ENCODE measurements at regions not wholly inside any gene's neighbourhood (a gene's known extent, or its start where the extent isn't known, plus 50 kb on each side); places are given as distances from the start of the nearest gene placed in this dataset.
A peak's percentile ranks its signal among the peaks of the same experiment; 100 is the strongest.
"Not testable (repeated sequence)": the region's sequence is repeated elsewhere in the genome, so short reads cannot be mapped to it uniquely, and the experiment has no call there.

GRCh38 chr22:15637471-15637870 is 52.4 kb upstream of the POTEH start:
- H3K9ac ChIP-seq (ENCODE audit: low read length in 3 of 3); intact Hi-C loops (cut with DNase I); H3K4me3 ChIP-seq (ENCODE audit: low read length in 3 of 3); FAIRE-seq; H3K27ac ChIP-seq (ENCODE audit: low read depth in 2 of 2, low read length in 2 of 2); H3K36me3 ChIP-seq (ENCODE audit: control insufficient read depth in 2 of 3, insufficient read depth in 3 of 3, low read length in 3 of 3); DNase-seq; H3K9me3 ChIP-seq (ENCODE audit: control insufficient read depth in 2 of 3, insufficient read depth in 1 of 3, low read length in 3 of 3); H3K4me1 ChIP-seq (ENCODE audit: control insufficient read depth in 2 of 3, insufficient read depth in 2 of 3, low read depth in 1 of 3, low read length in 3 of 3); H3K27me3 ChIP-seq (ENCODE audit: control insufficient read depth, insufficient read depth, low read length): not testable (repeated sequence)

DNA sequence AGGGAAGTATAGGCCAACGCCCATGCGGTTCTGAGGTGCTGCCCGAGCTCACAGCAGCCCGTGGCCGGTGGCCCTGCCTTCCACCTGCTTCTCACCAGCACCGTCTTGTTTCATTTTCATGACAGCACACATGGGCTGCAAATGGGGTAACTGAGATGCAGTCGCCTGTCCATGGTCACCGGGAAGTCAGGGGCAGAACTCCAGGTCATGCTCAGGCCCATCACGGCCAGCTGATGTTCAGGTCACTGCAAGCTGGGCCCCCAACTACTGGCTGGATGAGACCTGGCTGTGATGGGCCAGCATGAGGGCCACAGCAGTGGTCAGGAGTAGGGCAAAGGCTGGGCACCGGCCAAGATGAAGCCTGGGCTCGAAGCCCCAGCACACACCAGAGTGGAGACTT is 51.9 kb upstream of the POTEH start:
- H3K27me3 ChIP-seq (ENCODE audit: control insufficient read depth, insufficient read depth, low read length); H3K4me3 ChIP-seq (ENCODE audit: low read length in 3 of 3); FAIRE-seq; H3K9ac ChIP-seq (ENCODE audit: low read length in 3 of 3); H3K9me3 ChIP-seq (ENCODE audit: control insufficient read depth in 2 of 3, insufficient read depth in 1 of 3, low read length in 3 of 3); H3K4me1 ChIP-seq (ENCODE audit: control insufficient read depth in 2 of 3, insufficient read depth in 2 of 3, low read depth in 1 of 3, low read length in 3 of 3); H3K27ac ChIP-seq (ENCODE audit: low read depth in 2 of 2, low read length in 2 of 2); H3K36me3 ChIP-seq (ENCODE audit: control insufficient read depth in 2 of 3, insufficient read depth in 3 of 3, low read length in 3 of 3); intact Hi-C loops (cut with DNase I): not testable (repeated sequence)
- peak in 1 of 5 donors; percentile 35 for DNase-seq

All from kidney (tissue), 10 donors.